IMR-90 (cell line): ENCODE measurements at regions not wholly inside any gene's neighbourhood (a gene's known extent, or its start where the extent isn't known, plus 50 kb on each side); places are given as distances from the start of the nearest gene placed in this dataset.

Experiments used
- ATAC-seq: fragments of 200-7000 bp; cut with Tn5 transposase; 2 replicates; pipeline ENCODE4 v1.9.1; 2020; ENCODE audit warnings: low read depth, mild to moderate bottlenecking, moderate library complexity
- BruUV-seq: library from RNA; stranded (reverse); fragments of 400-500 nt; replicated peaks from 2 replicates; lab custom pipeline; 2021; lab: Mats Ljungman, UMichigan
- CTCF ChIA-PET: fragments of 300-600 bp; formaldehyde crosslinking; extraction: SDS; loops from one replicate; lab custom pipeline; 2021; ENCODE audit warnings: antibody characterized with exemption; lab: Yijun Ruan, JAX
- POLR2A ChIA-PET: fragments of 300-600 bp; sonication (Branson Sonifier 250); formaldehyde crosslinking; loops from one replicate; lab custom pipeline; 2022; ENCODE audit warnings: antibody characterized with exemption; ENCODE audit not compliant: unreplicated experiment; lab: Charles Lee
- DNase-seq: peaks from one replicate; pipeline ENCODE4 v3.0.0; 2013
- H2AFZ ChIP-seq: replicated peaks from 2 replicates; pipeline ENCODE3; 2013; ENCODE audit warnings: low read length, mild to moderate bottlenecking; ENCODE audit not compliant: poor library complexity
- H2AK5ac ChIP-seq: 2 replicates; pipeline ENCODE4 v1.6.1; 2013; ENCODE audit warnings: low read depth, low read length, inconsistent platforms
- H2AK9ac ChIP-seq: replicated peaks from 2 replicates; pipeline ENCODE3; 2013; ENCODE audit warnings: mild to moderate bottlenecking, low read depth, low read length, moderate library complexity; ENCODE audit not compliant: poor library complexity
- H2BK120ac ChIP-seq: 2 replicates; pipeline ENCODE4 v1.6.1; 2013; ENCODE audit warnings: low read depth, low read length, inconsistent platforms
- H2BK15ac ChIP-seq: 3 replicates; pipeline ENCODE4 v1.6.1; 2013; ENCODE audit warnings: low read depth, low read length, inconsistent platforms
- H2BK20ac ChIP-seq: 2 replicates; pipeline ENCODE4 v1.6.1; 2013; ENCODE audit warnings: low read depth, mild to moderate bottlenecking, inconsistent platforms, low read length, moderate library complexity
- H2BK5ac ChIP-seq: 2 replicates; pipeline ENCODE4 v1.6.1; 2013; ENCODE audit warnings: mild to moderate bottlenecking, low read depth, low read length, inconsistent platforms; ENCODE audit not compliant: poor library complexity, severe bottlenecking
- H3K14ac ChIP-seq: replicated peaks from 2 replicates; pipeline ENCODE4 v1.6.1; 2013; ENCODE audit warnings: low read depth, low read length, inconsistent platforms
- H3K18ac ChIP-seq: 2 replicates; pipeline ENCODE4 v1.6.1; 2013; ENCODE audit warnings: low read depth, low read length, control low read depth
- H3K23ac ChIP-seq: 2 replicates; pipeline ENCODE4 v1.6.1; 2013; ENCODE audit warnings: low read depth, low read length, inconsistent platforms
- H3K27ac ChIP-seq: 2 replicates; pipeline ENCODE4 v1.5.1; 2013; ENCODE audit warnings: mild to moderate bottlenecking, control low read depth, low read length; ENCODE audit not compliant: insufficient read depth
- H3K27me3 ChIP-seq: 2 replicates; pipeline ENCODE4 v1.6.1; 2013; ENCODE audit warnings: low read length; ENCODE audit not compliant: control insufficient read depth, insufficient read depth
- H3K36me3 ChIP-seq: 2 replicates; pipeline ENCODE4 v1.6.1; 2013; ENCODE audit warnings: low read length, mixed read lengths; ENCODE audit not compliant: control insufficient read depth, insufficient read depth
- H3K4ac ChIP-seq: 2 replicates; pipeline ENCODE4 v1.6.1; 2013; ENCODE audit warnings: low read depth, low read length, inconsistent platforms
- H3K4me1 ChIP-seq: 2 replicates; pipeline ENCODE4 v1.6.1; 2013; ENCODE audit warnings: low read length, mixed read lengths; ENCODE audit not compliant: control insufficient read depth, insufficient read depth
- H3K4me2 ChIP-seq: 2 replicates; pipeline ENCODE4 v1.6.1; 2013; ENCODE audit warnings: low read depth, mild to moderate bottlenecking, control low read depth, low read length, moderate library complexity
- H3K4me3 ChIP-seq: 2 replicates; pipeline ENCODE4 v1.5.1; 2013; ENCODE audit warnings: low read depth, mild to moderate bottlenecking, control low read depth, low read length, moderate library complexity; ENCODE audit not compliant: insufficient read depth
- H3K56ac ChIP-seq: 2 replicates; pipeline ENCODE4 v1.6.1; 2013; ENCODE audit warnings: low read length, inconsistent platforms; ENCODE audit not compliant: insufficient read depth; ENCODE audit errors: extremely low read depth
- H3K79me1 ChIP-seq, 2 experiments: 2 replicates each; pipeline ENCODE4 v1.6.1; 2013; ENCODE audit warnings: low read length in 2 of 2, inconsistent platforms in 1 of 2, low read depth in 1 of 2
- H3K9ac ChIP-seq: 2 replicates; pipeline ENCODE4 v1.6.1; 2013; ENCODE audit warnings: low read depth, low read length, control low read depth
- H3K9me1 ChIP-seq: 2 replicates; pipeline ENCODE4 v1.6.1; 2013; ENCODE audit warnings: low read length, inconsistent platforms; ENCODE audit not compliant: insufficient read depth
- H3K9me3 ChIP-seq: 2 replicates; pipeline ENCODE4 v1.6.1; 2013; ENCODE audit warnings: low read length; ENCODE audit not compliant: control insufficient read depth, insufficient read depth
- H4K20me1 ChIP-seq: 2 replicates; pipeline ENCODE4 v1.6.1; 2013; ENCODE audit warnings: low read length, inconsistent platforms; ENCODE audit not compliant: insufficient read depth
- H4K5ac ChIP-seq: 2 replicates; pipeline ENCODE4 v1.6.1; 2013; ENCODE audit warnings: mild to moderate bottlenecking, low read depth, low read length, control low read depth
- H4K8ac ChIP-seq, 2 experiments: 2 replicates each; pipeline ENCODE4 v1.6.1; 2013; ENCODE audit warnings: low read depth in 2 of 2, low read length in 2 of 2, control low read depth in 1 of 2, inconsistent platforms in 1 of 2
- H4K91ac ChIP-seq: 2 replicates; pipeline ENCODE4 v1.6.1; 2013; ENCODE audit warnings: low read depth, low read length, inconsistent platforms; ENCODE audit not compliant: insufficient read depth
- BHLHE40 ChIP-seq: fragments of 150-350 bp; IDR thresholded peaks from 2 replicates; pipeline ENCODE4 v1.6.1; 2016; ENCODE audit warnings: mild to moderate bottlenecking, low read depth, low read length
- CEBPB ChIP-seq: IDR thresholded peaks from 2 replicates; pipeline ENCODE4 v1.6.1; 2012; ENCODE audit warnings: low read depth, low read length, improper control_type of control experiment
- CHD1 ChIP-seq: IDR thresholded peaks from 2 replicates; pipeline ENCODE4 v1.6.1; 2012; ENCODE audit warnings: low read depth, low read length, improper control_type of control experiment
- FOS ChIP-seq: fragments of 150-350 bp; IDR thresholded peaks from 2 replicates; pipeline ENCODE4 v1.6.1; 2016; ENCODE audit warnings: low read depth, low read length
- MAFK ChIP-seq: IDR thresholded peaks from 2 replicates; pipeline ENCODE4 v1.6.1; 2012; ENCODE audit warnings: low read depth, low read length, improper control_type of control experiment
- MAZ ChIP-seq: IDR thresholded peaks from 2 replicates; pipeline ENCODE4 v1.6.1; 2012; ENCODE audit warnings: low read depth, mild to moderate bottlenecking, low read length, improper control_type of control experiment, moderate library complexity, borderline replicate concordance
- MXI1 ChIP-seq: IDR thresholded peaks from 2 replicates; pipeline ENCODE4 v1.6.1; 2012; ENCODE audit warnings: low read depth, mild to moderate bottlenecking, low read length, moderate library complexity, borderline replicate concordance
- NFE2L2 ChIP-seq: fragments of 150-350 bp; IDR thresholded peaks from 2 replicates; pipeline ENCODE4 v1.6.1; 2016; ENCODE audit warnings: low read depth, mild to moderate bottlenecking, low read length
- POLR2A ChIP-seq: IDR thresholded peaks from 2 replicates; pipeline ENCODE4 v1.6.1; 2012; ENCODE audit warnings: mild to moderate bottlenecking, low read depth, low read length
- RAD21 ChIP-seq: IDR thresholded peaks from 2 replicates; pipeline ENCODE4 v1.6.1; 2012; ENCODE audit warnings: low read length, improper control_type of control experiment
- RCOR1 ChIP-seq: IDR thresholded peaks from 2 replicates; pipeline ENCODE4 v1.6.1; 2012; ENCODE audit warnings: mild to moderate bottlenecking, low read length, improper control_type of control experiment; ENCODE audit not compliant: insufficient replicate concordance
- RFX5 ChIP-seq: IDR thresholded peaks from 2 replicates; pipeline ENCODE4 v1.8.0; 2012; ENCODE audit warnings: low read depth, mild to moderate bottlenecking, low read length, moderate library complexity
- SMC3 ChIP-seq: fragments of 150-350 bp; IDR thresholded peaks from 2 replicates; pipeline ENCODE4 v1.6.1; 2016; ENCODE audit warnings: low read depth, mild to moderate bottlenecking, antibody characterized with exemption, low read length, moderate library complexity
- WGBS, 2 experiments: methylation state at CpG; one replicate each; pipeline versions ENCODE4 v1.1.5 to v1.1.7; 2013; ENCODE audit warnings: missing lambda C conversion rate in 2 of 2; ENCODE audit not compliant: insufficient read length in 1 of 2; ENCODE audit errors: extremely low coverage in 2 of 2; 5-methylcytosine and 5-hydroxymethylcytosine counted together
- dilution Hi-C: fragments of 300-500 bp; cut with HindIII; formaldehyde crosslinking; loops from one replicate; pipeline ENCODE4 v1.14.3; 2018; ENCODE audit warnings: low sequenced_read_pairs; ENCODE audit not compliant: unreplicated experiment
- in situ Hi-C: fragments of 300-500 bp; cut with MboI; formaldehyde crosslinking; loops from 3 replicates; pipeline ENCODE4 v1.14.3; 2019; ENCODE audit warnings: low sequenced_read_pairs, inconsistent platforms, mixed read lengths
- intact Hi-C: fragments of 100-400 bp; cut with micrococcal nuclease; formaldehyde crosslinking; loops from 2 replicates; pipeline ENCODE4 v1.10.0; 2022
- TF ChIP-seq, protein P1 (sequence below): fragments of 150-350 bp; IDR thresholded peaks from 2 replicates; pipeline ENCODE4 v1.6.1; 2016; ENCODE audit warnings: low read depth, mild to moderate bottlenecking, low read length, moderate library complexity, borderline replicate concordance

DNA sequence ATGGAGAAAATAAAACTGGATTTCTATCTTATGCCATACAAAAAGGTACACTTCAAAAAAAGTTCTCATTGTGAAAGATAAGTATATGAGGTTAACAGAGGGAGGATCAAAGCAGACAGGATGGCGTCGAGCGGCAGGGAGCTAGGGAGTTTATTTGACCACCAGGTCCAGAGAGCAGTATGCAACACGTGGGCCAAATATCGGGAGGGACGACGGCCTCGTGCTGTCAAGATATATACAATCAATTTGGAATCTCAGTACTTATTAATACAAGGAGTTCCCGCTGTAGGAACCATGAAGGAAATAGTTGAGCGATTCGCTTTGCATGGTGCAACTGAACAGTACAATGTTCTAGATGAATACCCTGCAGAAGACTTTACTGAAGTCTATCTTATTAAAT lies 1069.4 kb upstream of the INTU start:
- POLR2A ChIA-PET: no interaction called here

More for the DNA sequence above, 1069.4 kb upstream of the INTU start:
- no peak for ATAC-seq
- CTCF ChIA-PET: no interaction called here
- Histone ChIP-seq H3K27ac (no peak overlapping the region), H3K9ac (no peak overlapping the region), H2AK9ac (no peak overlapping the region), H3K18ac (no peak overlapping the region), H2BK15ac (no peak overlapping the region), H3K27me3 (no peaks in the 10 kb centered on the region), H4K8ac (no peak overlapping the region), H3K36me3 (no peaks in the 10 kb centered on the region), H3K9me3 (no peaks in the 10 kb centered on the region), H2AFZ (peak overlapping the region; percentile 48), H4K20me1 (no peaks in the 10 kb centered on the region), H2AK5ac (no peak overlapping the region), H3K9me1 (no peaks in the 10 kb centered on the region), H4K5ac (no peak overlapping the region), H2BK5ac (no peak overlapping the region), H3K4me2 (no peak overlapping the region), H3K23ac (no peak overlapping the region), H3K56ac (no peak overlapping the region), H3K4ac (no peak overlapping the region), H3K4me3 (no peak overlapping the region), H3K79me1 (no peaks in the 10 kb centered on the region), H2BK120ac (no peak overlapping the region), H2BK20ac (no peak overlapping the region), H3K4me1 (no peaks in the 10 kb centered on the region), H3K14ac (no peak overlapping the region), H4K91ac (no peak overlapping the region)
- TF ChIP-seq POLR2A (no peak), CHD1 (no peak), NFE2L2 (no peak), RCOR1 (no peak), MXI1 (no peak), MAZ (no peak), FOS (no peak), BHLHE40 (no peak), SMC3 (no peak), RAD21 (no peak), CEBPB (no peak), RFX5 (no peak), MAFK (no peak)
- TF ChIP-seq, protein P1, sequence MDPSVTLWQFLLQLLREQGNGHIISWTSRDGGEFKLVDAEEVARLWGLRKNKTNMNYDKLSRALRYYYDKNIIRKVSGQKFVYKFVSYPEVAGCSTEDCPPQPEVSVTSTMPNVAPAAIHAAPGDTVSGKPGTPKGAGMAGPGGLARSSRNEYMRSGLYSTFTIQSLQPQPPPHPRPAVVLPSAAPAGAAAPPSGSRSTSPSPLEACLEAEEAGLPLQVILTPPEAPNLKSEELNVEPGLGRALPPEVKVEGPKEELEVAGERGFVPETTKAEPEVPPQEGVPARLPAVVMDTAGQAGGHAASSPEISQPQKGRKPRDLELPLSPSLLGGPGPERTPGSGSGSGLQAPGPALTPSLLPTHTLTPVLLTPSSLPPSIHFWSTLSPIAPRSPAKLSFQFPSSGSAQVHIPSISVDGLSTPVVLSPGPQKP: no peak
- in situ Hi-C loops: no loop called here
- DNase-seq: no peak
- WGBS, 2 experiments: 100% methylated on average over 2 of the region's 11 CpGs; no CpG with 5 or more reads in 1 of the 2 experiments
- intact Hi-C loops: no loop called here
- dilution Hi-C loops: no loop called here
- no TSS peak for BruUV-seq
